HEK293T (cell line): ENCODE measurements at regions not wholly inside any gene's neighbourhood (a gene's known extent, or its start where the extent isn't known, plus 50 kb on each side); places are given as distances from the start of the nearest gene placed in this dataset.

Experiments
- BHLHE40 ChIP-seq: fragments of 450-650 bp; IDR thresholded peaks from 2 replicates; pipeline ENCODE4 v1.6.1; 2016; ENCODE audit warnings: mild to moderate bottlenecking, moderate library complexity, borderline replicate concordance
- FOXK2 ChIP-seq: fragments of 450-650 bp; IDR thresholded peaks from 2 replicates; pipeline ENCODE4 v1.6.1; 2016; ENCODE audit warnings: mild to moderate bottlenecking
- SP1 ChIP-seq: fragments of 450-650 bp; IDR thresholded peaks from 2 replicates; pipeline ENCODE4 v1.6.1; 2017
- SUZ12 ChIP-seq: fragments of 450-650 bp; IDR thresholded peaks from 2 replicates; pipeline ENCODE4 v1.6.1; 2016; ENCODE audit warnings: mild to moderate bottlenecking
- ZNF384 ChIP-seq: fragments of 450-650 bp; IDR thresholded peaks from 2 replicates; pipeline ENCODE4 v1.6.1; 2016
- TF ChIP-seq, protein P1 (sequence below): fragments of 450-650 bp; IDR thresholded peaks from 2 replicates; pipeline ENCODE4 v1.6.1; 2016

DNA sequence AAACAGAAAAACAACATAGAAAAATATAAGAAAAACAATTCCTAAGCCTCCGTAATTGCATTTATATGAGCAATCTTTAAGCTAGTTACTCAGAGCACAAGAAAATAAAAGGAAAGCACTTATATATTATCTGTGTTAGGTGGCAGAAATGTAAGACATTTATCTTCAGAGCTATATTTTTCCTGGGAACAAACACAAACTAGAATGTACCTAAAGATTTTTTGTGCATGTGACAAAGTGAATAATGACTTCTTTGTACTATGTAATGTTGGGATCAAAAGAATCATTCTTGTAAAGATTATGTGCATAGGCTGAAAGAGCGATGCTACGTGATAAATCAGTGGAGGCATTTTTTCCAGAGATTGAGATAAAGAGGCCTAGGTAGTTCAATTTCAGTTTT is 111.3 kb upstream of the GMNC start:
- no peak for TF ChIP-seq ZNF384
- TF ChIP-seq, protein P1, sequence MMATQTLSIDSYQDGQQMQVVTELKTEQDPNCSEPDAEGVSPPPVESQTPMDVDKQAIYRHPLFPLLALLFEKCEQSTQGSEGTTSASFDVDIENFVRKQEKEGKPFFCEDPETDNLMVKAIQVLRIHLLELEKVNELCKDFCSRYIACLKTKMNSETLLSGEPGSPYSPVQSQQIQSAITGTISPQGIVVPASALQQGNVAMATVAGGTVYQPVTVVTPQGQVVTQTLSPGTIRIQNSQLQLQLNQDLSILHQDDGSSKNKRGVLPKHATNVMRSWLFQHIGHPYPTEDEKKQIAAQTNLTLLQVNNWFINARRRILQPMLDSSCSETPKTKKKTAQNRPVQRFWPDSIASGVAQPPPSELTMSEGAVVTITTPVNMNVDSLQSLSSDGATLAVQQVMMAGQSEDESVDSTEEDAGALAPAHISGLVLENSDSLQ = no peak
- TF ChIP-seq BHLHE40 = no peak
- TF ChIP-seq FOXK2 = no peak
- no peak for TF ChIP-seq SP1
- no peak for TF ChIP-seq SUZ12
